CD4-positive, alpha-beta T cell treated with Interleukin-10 for 1 hour (primary cell): ENCODE measurements at regions not wholly inside any gene's neighbourhood (a gene's known extent, or its start where the extent isn't known, plus 50 kb on each side); places are given as distances from the start of the nearest gene placed in this dataset.

ENCODE experiments used
- DNase-seq: peaks from one replicate; pipeline ENCODE4 v3.0.0-alpha.2; 2020

GRCh38 chr1:184221087-184221486, 165.7 kb upstream of the C1orf21 start:
- no peak for DNase-seq

GRCh38 chr1:184222652-184223052, 164.2 kb upstream of the C1orf21 start:
- DNase-seq = peak; percentile 43

- no peak for DNase-seq
Observed at GRCh38 chr1:184223216-184223615, 163.6 kb upstream of the C1orf21 start.

- no peak for DNase-seq
Observed at GRCh38 chr1:184225283-184226099, 161.3 kb upstream of the C1orf21 start.

GRCh38 chr1:184226100-184226487, 160.7 kb upstream of the C1orf21 start:
- no peak for DNase-seq

- no peak for DNase-seq
Observed at GRCh38 chr1:184228558-184228957, 158.3 kb upstream of the C1orf21 start.

- DNase-seq = no peak
Observed at GRCh38 chr1:184237588-184237987, 149.2 kb upstream of the C1orf21 start.

GRCh38 chr1:184241446-184241845, 145.4 kb upstream of the C1orf21 start:
- DNase-seq = no peak

- no peak for DNase-seq
Observed at GRCh38 chr1:184242507-184242943, 144.3 kb upstream of the C1orf21 start.

GRCh38 chr1:184244962-184245361, 141.9 kb upstream of the C1orf21 start:
- DNase-seq = no peak

GRCh38 chr1:184247671-184248070, 139.2 kb upstream of the C1orf21 start:
- DNase-seq = no peak

GRCh38 chr1:184253921-184254320, 132.9 kb upstream of the C1orf21 start:
- DNase-seq = no peak

- no peak for DNase-seq
Observed at GRCh38 chr1:184254849-184255248, 132.0 kb upstream of the C1orf21 start.

GRCh38 chr1:184255560-184255959, 131.3 kb upstream of the C1orf21 start:
- no peak for DNase-seq

- DNase-seq = no peak
Observed at GRCh38 chr1:184257873-184258272, 129.0 kb upstream of the C1orf21 start.

- no peak for DNase-seq
Observed at GRCh38 chr1:184258525-184258924, 128.3 kb upstream of the C1orf21 start.

- DNase-seq = no peak
Observed at GRCh38 chr1:184260382-184260781, 126.4 kb upstream of the C1orf21 start.

GRCh38 chr1:184262109-184262508, 124.7 kb upstream of the C1orf21 start:
- no peak for DNase-seq

- no peak for DNase-seq
Observed at GRCh38 chr1:184267747-184268146, 119.1 kb upstream of the C1orf21 start.

- DNase-seq = no peak
Observed at GRCh38 chr1:184270556-184270955, 116.3 kb upstream of the C1orf21 start.

- DNase-seq = no peak
Observed at GRCh38 chr1:184272175-184272866, 114.5 kb upstream of the C1orf21 start.

- no peak for DNase-seq
Observed at GRCh38 chr1:184276416-184276815, 110.4 kb upstream of the C1orf21 start.

- no peak for DNase-seq
Observed at GRCh38 chr1:184279911-184280458, 106.8 kb upstream of the C1orf21 start.

GRCh38 chr1:184283999-184284398, 102.8 kb upstream of the C1orf21 start:
- no peak for DNase-seq
